Suprapubic skin (tissue), 3 donors: ENCODE measurements at regions not wholly inside any gene's neighbourhood (a gene's known extent, or its start where the extent isn't known, plus 50 kb on each side); places are given as distances from the start of the nearest gene placed in this dataset.

ENCODE experiments used
- CTCF ChIP-seq, 2 donors: fragments of 200-600 bp in 1 of 2; fragments of 450-650 bp in 1 of 2; sonication (generic) in 1 of 2; IDR thresholded peaks; one replicate each; pipeline ENCODE4 v1.5.1; 2016 to 2019; ENCODE audit warnings: antibody characterized with exemption in 2 of 2, mild to moderate bottlenecking in 1 of 2, moderate library complexity in 1 of 2
- POLR2AphosphoS5 ChIP-seq, 3 donors: sonication (generic); formaldehyde crosslinking; IDR thresholded peaks; one replicate each; pipeline ENCODE4 v1.6.1; 2017; ENCODE audit warnings: antibody characterized with exemption in 3 of 3

GRCh38 chr2:208669394-208669793 lies 262.8 kb downstream of the PTH2R start:
- TF ChIP-seq POLR2AphosphoS5 (IDR thresholded peaks at IDR 0.05) (no peak), CTCF (IDR thresholded peaks at IDR 0.05) (no peak)
